Esophagus muscularis mucosa (tissue), 3 donors: ENCODE measurements at regions not wholly inside any gene's neighbourhood (a gene's known extent, or its start where the extent isn't known, plus 50 kb on each side); places are given as distances from the start of the nearest gene placed in this dataset.

ENCODE experiments used
- POLR2A ChIP-seq: fragments of 450-650 bp; IDR thresholded peaks from one replicate; pipeline ENCODE4 v1.6.1; 2017; ENCODE audit warnings: antibody characterized with exemption, moderate library complexity, mild to moderate bottlenecking, low read depth
- POLR2AphosphoS5 ChIP-seq, 2 donors: sonication (generic); formaldehyde crosslinking; IDR thresholded peaks; one replicate each; pipeline ENCODE4 v1.6.1; 2017; ENCODE audit warnings: antibody characterized with exemption in 2 of 2
- TF ChIP-seq, protein P1 (sequence below), 3 experiments: fragments of 200-600 bp in 2 of 3; fragments of 450-650 bp in 1 of 3; sonication (generic) in 2 of 3; IDR thresholded peaks; one replicate each; pipeline ENCODE4 v1.5.1; 2017 to 2019; ENCODE audit warnings: antibody characterized with exemption in 3 of 3, mild to moderate bottlenecking in 2 of 3, moderate library complexity in 1 of 3

- TF ChIP-seq POLR2A, result no peak
- no peak for TF ChIP-seq POLR2AphosphoS5 (IDR thresholded peaks at IDR 0.05)
- TF ChIP-seq, protein P1, sequence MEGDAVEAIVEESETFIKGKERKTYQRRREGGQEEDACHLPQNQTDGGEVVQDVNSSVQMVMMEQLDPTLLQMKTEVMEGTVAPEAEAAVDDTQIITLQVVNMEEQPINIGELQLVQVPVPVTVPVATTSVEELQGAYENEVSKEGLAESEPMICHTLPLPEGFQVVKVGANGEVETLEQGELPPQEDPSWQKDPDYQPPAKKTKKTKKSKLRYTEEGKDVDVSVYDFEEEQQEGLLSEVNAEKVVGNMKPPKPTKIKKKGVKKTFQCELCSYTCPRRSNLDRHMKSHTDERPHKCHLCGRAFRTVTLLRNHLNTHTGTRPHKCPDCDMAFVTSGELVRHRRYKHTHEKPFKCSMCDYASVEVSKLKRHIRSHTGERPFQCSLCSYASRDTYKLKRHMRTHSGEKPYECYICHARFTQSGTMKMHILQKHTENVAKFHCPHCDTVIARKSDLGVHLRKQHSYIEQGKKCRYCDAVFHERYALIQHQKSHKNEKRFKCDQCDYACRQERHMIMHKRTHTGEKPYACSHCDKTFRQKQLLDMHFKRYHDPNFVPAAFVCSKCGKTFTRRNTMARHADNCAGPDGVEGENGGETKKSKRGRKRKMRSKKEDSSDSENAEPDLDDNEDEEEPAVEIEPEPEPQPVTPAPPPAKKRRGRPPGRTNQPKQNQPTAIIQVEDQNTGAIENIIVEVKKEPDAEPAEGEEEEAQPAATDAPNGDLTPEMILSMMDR (IDR thresholded peaks at IDR 0.05), result no peak
Measured at GRCh38 chr16:63882576-63882975, 1239.3 kb downstream of the CDH11 start.
